ENCODE measurements at regions not wholly inside any gene's neighbourhood (a gene's known extent, or its start where the extent isn't known, plus 50 kb on each side); places are given as distances from the start of the nearest gene placed in this dataset.

GRCh38 chr10:94094540-94094939 lies 100.8 kb downstream of the PLCE1 start:
- Histone ChIP-seq H3K36me3 (no peaks in the 10 kb centered on the region), H3K27ac (no peak overlapping the region), H3K9me3 (no peaks in the 10 kb centered on the region), H3K4me1 (ENCODE audit: control insufficient read depth in 1 of 2, insufficient read depth in 1 of 2, low read depth in 1 of 2, low read length in 1 of 2) (no peaks in the 10 kb centered on the region), H3K4me3 (ENCODE audit: low read depth in 1 of 2, low read length in 1 of 2) (no peak overlapping the region), H3K27me3 (no peaks in the 10 kb centered on the region)
- TF ChIP-seq CTCF (IDR thresholded peaks at IDR 0.05) = no peak

- TF ChIP-seq CTCF (IDR thresholded peaks at IDR 0.05) = no peak
- Histone ChIP-seq H3K27me3 (no peaks in the 10 kb centered on the region), H3K9me3 (no peaks in the 10 kb centered on the region)
Measured at GRCh38 chr10:94097656-94098055, 103.9 kb downstream of the PLCE1 start.

GRCh38 chr10:94098896-94099295 lies 105.2 kb downstream of the PLCE1 start:
- no peak overlapping the region for H3K27ac ChIP-seq
- H3K4me3 ChIP-seq (ENCODE audit: low read depth in 1 of 2, low read length in 1 of 2) = no peak overlapping the region
- H3K36me3 ChIP-seq = no peaks in the 10 kb centered on the region
- H3K9me3 ChIP-seq = no peaks in the 10 kb centered on the region
- no peak for TF ChIP-seq CTCF (IDR thresholded peaks at IDR 0.05)
- H3K27me3 ChIP-seq = no peaks in the 10 kb centered on the region
- no peaks in the 10 kb centered on the region for H3K4me1 ChIP-seq (ENCODE audit: control insufficient read depth in 1 of 2, insufficient read depth in 1 of 2, low read depth in 1 of 2, low read length in 1 of 2)

More at GRCh38 chr10:94097656-94098055, 103.9 kb downstream of the PLCE1 start:
- H3K27ac ChIP-seq = no peak overlapping the region
- H3K36me3 ChIP-seq = no peaks in the 10 kb centered on the region
- no peaks in the 10 kb centered on the region for H3K4me1 ChIP-seq (ENCODE audit: control insufficient read depth in 1 of 2, insufficient read depth in 1 of 2, low read depth in 1 of 2, low read length in 1 of 2)
- no peak overlapping the region for H3K4me3 ChIP-seq (ENCODE audit: low read depth in 1 of 2, low read length in 1 of 2)

GRCh38 chr10:94101894-94102293 lies 108.2 kb downstream of the PLCE1 start:
- H3K4me1 ChIP-seq (ENCODE audit: control insufficient read depth in 1 of 2, insufficient read depth in 1 of 2, low read depth in 1 of 2, low read length in 1 of 2) = no peaks in the 10 kb centered on the region
- H3K27me3 ChIP-seq = no peaks in the 10 kb centered on the region
- no peaks in the 10 kb centered on the region for H3K36me3 ChIP-seq
- H3K9me3 ChIP-seq = no peaks in the 10 kb centered on the region
- TF ChIP-seq CTCF (IDR thresholded peaks at IDR 0.05) = no peak
- H3K4me3 ChIP-seq (ENCODE audit: low read depth in 1 of 2, low read length in 1 of 2) = no peak overlapping the region
- H3K27ac ChIP-seq = no peak overlapping the region

GRCh38 chr10:94102436-94102835 lies 108.7 kb downstream of the PLCE1 start:
- no peaks in the 10 kb centered on the region for H3K27me3 ChIP-seq
- no peak for TF ChIP-seq CTCF (IDR thresholded peaks at IDR 0.05)
- no peaks in the 10 kb centered on the region for H3K4me1 ChIP-seq (ENCODE audit: control insufficient read depth in 1 of 2, insufficient read depth in 1 of 2, low read depth in 1 of 2, low read length in 1 of 2)
- no peak overlapping the region for H3K4me3 ChIP-seq (ENCODE audit: low read depth in 1 of 2, low read length in 1 of 2)
- H3K36me3 ChIP-seq = no peaks in the 10 kb centered on the region
- H3K27ac ChIP-seq = no peak overlapping the region
- no peaks in the 10 kb centered on the region for H3K9me3 ChIP-seq

- Histone ChIP-seq H3K4me3 (ENCODE audit: low read depth in 1 of 2, low read length in 1 of 2) (no peak overlapping the region), H3K36me3 (no peaks in the 10 kb centered on the region), H3K4me1 (ENCODE audit: control insufficient read depth in 1 of 2, insufficient read depth in 1 of 2, low read depth in 1 of 2, low read length in 1 of 2) (no peaks in the 10 kb centered on the region), H3K27me3 (no peaks in the 10 kb centered on the region), H3K9me3 (no peaks in the 10 kb centered on the region), H3K27ac (no peak overlapping the region)
- no peak for TF ChIP-seq CTCF (IDR thresholded peaks at IDR 0.05)
Measured at GRCh38 chr10:94103192-94103591, 109.5 kb downstream of the PLCE1 start.

All from neutrophil (primary cell).